ENCODE measurements at regions not wholly inside any gene's neighbourhood (a gene's known extent, or its start where the extent isn't known, plus 50 kb on each side); places are given as distances from the start of the nearest gene placed in this dataset.
A peak's percentile ranks its signal among the peaks of the same experiment; 100 is the strongest.

- no peak for DNase-seq (ENCODE audit: low read depth)
Measured at GRCh38 chr9:73845954-73846690, 651.0 kb upstream of the RORB start.

- DNase-seq (ENCODE audit: low read depth): no peak
Measured at GRCh38 chr9:73847536-73847935, 649.6 kb upstream of the RORB start.

GRCh38 chr9:73853549-73853948 is 643.6 kb upstream of the RORB start:
- no peak for DNase-seq (ENCODE audit: low read depth)

GRCh38 chr9:73855206-73855605 is 641.9 kb upstream of the RORB start:
- no peak for DNase-seq (ENCODE audit: low read depth)

- DNase-seq (ENCODE audit: low read depth): no peak
Measured at GRCh38 chr9:73863924-73864323, 633.2 kb upstream of the RORB start.

- DNase-seq (ENCODE audit: low read depth): no peak
Measured at GRCh38 chr9:73866451-73866850, 630.7 kb upstream of the RORB start.

GRCh38 chr9:73869264-73869663 is 627.9 kb upstream of the RORB start:
- peak; percentile 1 for DNase-seq (ENCODE audit: low read depth)

- no peak for DNase-seq (ENCODE audit: low read depth)
Measured at GRCh38 chr9:73871636-73872035, 625.5 kb upstream of the RORB start.

GRCh38 chr9:73872701-73873100 is 624.4 kb upstream of the RORB start:
- no peak for DNase-seq (ENCODE audit: low read depth)

GRCh38 chr9:73880101-73880500 is 617.0 kb upstream of the RORB start:
- no peak for DNase-seq (ENCODE audit: low read depth)

GRCh38 chr9:73889023-73889422 is 608.1 kb upstream of the RORB start:
- DNase-seq (ENCODE audit: low read depth): no peak

GRCh38 chr9:73890685-73891277 is 606.4 kb upstream of the RORB start:
- DNase-seq (ENCODE audit: low read depth): no peak

- DNase-seq (ENCODE audit: low read depth): no peak
Measured at GRCh38 chr9:73892335-73892734, 604.8 kb upstream of the RORB start.

- DNase-seq (ENCODE audit: low read depth): no peak
Measured at GRCh38 chr9:73893230-73893629, 603.9 kb upstream of the RORB start.

GRCh38 chr9:73896061-73896460 is 601.1 kb upstream of the RORB start:
- DNase-seq (ENCODE audit: low read depth): no peak

GRCh38 chr9:73906671-73907070 is 590.5 kb upstream of the RORB start:
- DNase-seq (ENCODE audit: low read depth): no peak

- DNase-seq (ENCODE audit: low read depth): no peak
Measured at GRCh38 chr9:73911804-73912203, 585.3 kb upstream of the RORB start.

- DNase-seq (ENCODE audit: low read depth): no peak
Measured at GRCh38 chr9:73916016-73916673, 581.0 kb upstream of the RORB start.

GRCh38 chr9:73919712-73920111 is 577.4 kb upstream of the RORB start:
- DNase-seq (ENCODE audit: low read depth): no peak

GRCh38 chr9:73923796-73924195 is 573.3 kb upstream of the RORB start:
- DNase-seq (ENCODE audit: low read depth): no peak

- no peak for DNase-seq (ENCODE audit: low read depth)
Measured at GRCh38 chr9:73951147-73951546, 546.0 kb upstream of the RORB start.

- DNase-seq (ENCODE audit: low read depth): no peak
Measured at GRCh38 chr9:73962792-73963191, 534.3 kb upstream of the RORB start.

GRCh38 chr9:73969936-73970335 is 527.2 kb upstream of the RORB start:
- DNase-seq (ENCODE audit: low read depth): no peak

All from myocyte (in vitro differentiated cells).